GM12878 (cell line): ENCODE measurements at regions not wholly inside any gene's neighbourhood (a gene's known extent, or its start where the extent isn't known, plus 50 kb on each side); places are given as distances from the start of the nearest gene placed in this dataset.

ENCODE experiments used
- ATAC-seq: fragments of 200-7000 bp; cut with Tn5 transposase; 3 replicates; pipeline ENCODE4 v1.9.1; 2020; ENCODE audit warnings: mild to moderate bottlenecking, moderate library complexity
- BruUV-seq: library from RNA; stranded (reverse); fragments of 400-500 nt; replicated peaks from 2 replicates; lab custom pipeline; 2021; lab: Mats Ljungman, UMichigan
- CTCF ChIA-PET: fragments of 300-600 bp; sonication (Branson Sonifier 250); formaldehyde crosslinking; extraction: SDS; loops from one replicate; lab custom pipeline; 2021; ENCODE audit warnings: inconsistent platforms; lab: Yijun Ruan, JAX
- POLR2A ChIA-PET: fragments of 350-600 bp; formaldehyde crosslinking; extraction: SDS; loops from one replicate; lab custom pipeline; 2021; ENCODE audit warnings: inconsistent platforms; lab: Charles Lee
- RAD21 ChIA-PET: fragments of 300-600 bp; sonication (Branson Sonifier 250); formaldehyde crosslinking; loops from one replicate; lab custom pipeline; 2023; ENCODE audit warnings: antibody characterized with exemption; ENCODE audit not compliant: unreplicated experiment; lab: Charles Lee
- SMC1A ChIA-PET: fragments of 300-600 bp; sonication (Branson Sonifier 250); formaldehyde crosslinking; loops from one replicate; lab custom pipeline; 2023; ENCODE audit not compliant: unreplicated experiment, uncharacterized antibody; lab: Charles Lee
- DNase-seq: peaks from one replicate; pipeline ENCODE4 v3.0.0-alpha.2; 2011; ENCODE audit warnings: low read depth, low spot score
- FAIRE-seq: peaks from 3 replicates; lab custom pipeline; 2011; peaks lifted over from hg19 to GRCh38; lab: Jason Lieb, UNC
- H2AFZ ChIP-seq: 2 replicates; pipeline ENCODE4 v1.6.0; 2011; ENCODE audit warnings: low read depth, low read length, control low read depth; ENCODE audit not compliant: control insufficient read depth
- H3K27ac ChIP-seq: 2 replicates; pipeline ENCODE4 v1.5.1; 2011; ENCODE audit warnings: control low read depth; ENCODE audit not compliant: control insufficient read depth, insufficient read depth
- H3K27me3 ChIP-seq, 2 experiments: replicated peaks in 1 of 2; 2 replicates each; pipeline versions ENCODE4 v1.6.0 to v1.6.1; 2011; ENCODE audit warnings: low read length in 1 of 2; ENCODE audit not compliant: control insufficient read depth in 2 of 2, insufficient read depth in 2 of 2
- H3K36me3 ChIP-seq, 2 experiments: 2 replicates each; pipeline ENCODE4 v1.5.1; 2011; ENCODE audit warnings: low read length in 1 of 2; ENCODE audit not compliant: control insufficient read depth in 2 of 2, insufficient read depth in 2 of 2
- H3K4me1 ChIP-seq: 2 replicates; pipeline ENCODE4 v1.6.1; 2011; ENCODE audit warnings: mild to moderate bottlenecking, low read length, moderate library complexity, mixed read lengths; ENCODE audit not compliant: control insufficient read depth, insufficient read depth
- H3K4me2 ChIP-seq: 2 replicates; pipeline ENCODE4 v1.6.0; 2011; ENCODE audit warnings: control low read depth; ENCODE audit not compliant: control insufficient read depth, insufficient read depth
- H3K4me3 ChIP-seq: fragments of 200-600 bp; sonication (generic); 2 replicates; pipeline ENCODE4 v1.5.1; 2016
- H3K79me2 ChIP-seq: 2 replicates; pipeline ENCODE4 v1.6.0; 2011; ENCODE audit warnings: low read length; ENCODE audit not compliant: control insufficient read depth, insufficient read depth
- H3K9ac ChIP-seq: 2 replicates; pipeline ENCODE4 v1.8.0; 2011; ENCODE audit warnings: low read length, control low read depth, mixed read lengths; ENCODE audit not compliant: control insufficient read depth, insufficient read depth
- H3K9me3 ChIP-seq: replicated peaks from 3 replicates; pipeline ENCODE4 v1.5.1; 2011; ENCODE audit warnings: mild to moderate bottlenecking, low read length; ENCODE audit not compliant: control insufficient read depth, insufficient read depth
- H4K20me1 ChIP-seq: 2 replicates; pipeline ENCODE4 v1.6.0; 2011; ENCODE audit not compliant: control insufficient read depth, insufficient read depth
- CHD1 ChIP-seq: IDR thresholded peaks from 2 replicates; pipeline ENCODE4 v1.6.1; 2012; ENCODE audit warnings: low read depth, low read length, improper control_type of control experiment
- FOS ChIP-seq: IDR thresholded peaks from 3 replicates; pipeline ENCODE4 v1.6.1; 2011; ENCODE audit warnings: borderline replicate concordance; ENCODE audit not compliant: insufficient read length; ENCODE audit errors: extremely low read depth
- LARP7 ChIP-seq: fragments of 450-650 bp; IDR thresholded peaks from 2 replicates; pipeline ENCODE4 v1.6.1; 2017; ENCODE audit warnings: mild to moderate bottlenecking
- MEF2A ChIP-seq: IDR thresholded peaks from 2 replicates; pipeline ENCODE4 v1.6.1; 2011; ENCODE audit warnings: low read depth, mild to moderate bottlenecking, low read length, moderate library complexity; ENCODE audit not compliant: insufficient read depth
- NFXL1 ChIP-seq: fragments of 450-650 bp; IDR thresholded peaks from 2 replicates; pipeline ENCODE4 v1.6.1; 2017; ENCODE audit warnings: antibody characterized with exemption, mild to moderate bottlenecking, borderline replicate concordance
- POLR2AphosphoS5 ChIP-seq: IDR thresholded peaks from 2 replicates; pipeline ENCODE4 v1.6.1; 2011; ENCODE audit warnings: mild to moderate bottlenecking, low read length, inconsistent platforms
- RAD21 ChIP-seq: IDR thresholded peaks from 2 replicates; pipeline ENCODE4 v1.6.1; 2011; ENCODE audit warnings: mild to moderate bottlenecking, low read depth, low read length, moderate library complexity; ENCODE audit not compliant: insufficient read depth
- RB1 ChIP-seq: fragments of 450-650 bp; formaldehyde crosslinking; IDR thresholded peaks from 2 replicates; pipeline ENCODE4 v1.6.1; 2017; ENCODE audit warnings: mild to moderate bottlenecking, borderline replicate concordance
- SP1 ChIP-seq: IDR thresholded peaks from one replicate; pipeline ENCODE4 v1.6.1; 2011; ENCODE audit warnings: low read depth, low read length
- STAT1 ChIP-seq: fragments of 450-650 bp; conservative IDR thresholded peaks from 2 replicates; pipeline ENCODE4 v1.6.1; 2014; ENCODE audit warnings: antibody characterized with exemption, mild to moderate bottlenecking
- WGBS: methylation state at CpG from one replicate; pipeline ENCODE4 v1.1.6; 2016; ENCODE audit warnings: low lambda C conversion rate; ENCODE audit not compliant: insufficient replicate concordance, insufficient coverage; ENCODE audit errors: missing lambda C conversion rate; 5-methylcytosine and 5-hydroxymethylcytosine counted together
- in situ Hi-C: fragments of 300-500 bp; cut with MboI; formaldehyde crosslinking; loops from 9 replicates; pipeline ENCODE4 v1.14.3; 2018; ENCODE audit warnings: mixed read lengths
- intact Hi-C: fragments of 100-400 bp; cut with micrococcal nuclease; formaldehyde crosslinking; loops from one replicate; pipeline ENCODE4 v1.14.2; 2022; ENCODE audit not compliant: unreplicated experiment
- TF ChIP-seq, protein P1 (sequence below): IDR thresholded peaks from 2 replicates; pipeline ENCODE4 v1.6.1; 2011; ENCODE audit warnings: mild to moderate bottlenecking, low read depth, low read length, moderate library complexity; ENCODE audit not compliant: insufficient replicate concordance
- TF ChIP-seq, protein P2 (sequence below): fragments of 450-650 bp; IDR thresholded peaks from 2 replicates; pipeline ENCODE4 v1.6.1; 2017; ENCODE audit warnings: low read depth, mild to moderate bottlenecking, moderate library complexity

DNA sequence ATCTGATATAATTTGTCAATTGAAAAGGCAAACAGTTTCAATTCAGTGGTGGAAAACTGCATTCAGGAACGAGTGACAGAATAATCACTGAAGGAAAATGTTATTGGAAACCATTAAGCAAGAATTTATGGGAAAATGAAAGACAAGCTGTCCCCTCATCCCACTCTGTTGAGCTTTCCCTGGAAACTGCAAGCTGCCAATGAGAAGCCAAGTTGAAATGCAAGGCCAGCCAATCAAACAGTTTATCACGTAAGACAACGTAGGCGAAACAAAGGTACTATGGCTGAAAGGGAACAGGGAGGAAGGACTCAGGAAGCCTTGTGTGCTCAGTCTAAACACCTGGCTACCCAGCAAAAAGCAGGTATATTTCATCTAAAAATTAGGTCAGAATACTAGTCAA lies 187.9 kb upstream of the ATP10A start:
- FAIRE-seq = no peak

DNA sequence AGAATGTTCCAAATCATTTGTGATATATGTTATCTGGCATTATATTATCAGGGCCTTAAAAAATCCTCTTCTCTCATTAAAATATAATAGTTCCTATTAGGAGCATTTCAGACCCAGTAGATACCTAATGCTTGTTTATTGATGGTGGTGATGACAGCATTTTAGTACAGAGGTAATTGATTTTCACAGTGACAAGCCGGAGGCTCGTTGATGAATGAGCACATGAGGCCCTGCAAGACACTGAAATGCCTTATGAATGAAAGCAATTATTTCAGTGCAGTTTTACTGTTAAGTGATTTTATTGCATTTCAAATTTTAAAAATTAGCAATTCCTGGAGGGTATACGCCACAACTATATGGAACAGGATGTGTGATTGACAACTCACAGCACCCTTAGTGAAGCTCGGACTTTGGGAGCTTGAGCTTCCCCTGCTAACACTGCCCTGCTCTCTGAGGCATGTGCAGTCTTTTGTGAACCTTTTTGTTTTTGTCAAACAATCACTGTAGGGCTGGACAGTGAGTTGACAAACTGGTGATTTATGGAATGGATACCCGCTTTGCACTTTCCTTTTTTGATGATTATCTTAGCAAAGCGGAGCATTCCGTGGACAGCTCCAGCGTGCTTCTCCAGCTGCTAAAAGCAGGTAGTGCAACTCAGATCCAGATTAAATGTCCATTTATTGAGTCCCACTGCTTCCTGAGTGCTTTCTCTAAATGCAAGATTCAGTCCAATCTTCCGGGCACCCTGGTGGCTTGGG lies 187.0 kb upstream of the ATP10A start:
- no peaks in the 10 kb centered on the region for H4K20me1 ChIP-seq
- WGBS = 45% methylated on average over 9 of the region's 9 CpGs
- no peak overlapping the region for H3K4me2 ChIP-seq
- no peaks in the 10 kb centered on the region for H3K27me3 ChIP-seq
- FAIRE-seq = no peak
- RAD21 ChIA-PET = no interaction called here
- no peaks in the 10 kb centered on the region for H3K79me2 ChIP-seq
- DNase-seq = no peak
- in situ Hi-C loops (no loop called here), intact Hi-C loops (no loop called here)
- no peak overlapping the region for H3K9ac ChIP-seq
- SMC1A ChIA-PET = no interaction called here
- H2AFZ ChIP-seq = no peak overlapping the region
- no peaks in the 10 kb centered on the region; the same call in 2 of the 3 replicates for H3K9me3 ChIP-seq
- H3K4me1 ChIP-seq = no peaks in the 10 kb centered on the region
- no TSS peak for BruUV-seq
- H3K27ac ChIP-seq = no peak overlapping the region
- ATAC-seq = no peak
- no peaks in the 10 kb centered on the region for H3K36me3 ChIP-seq
- H3K4me3 ChIP-seq = no peak overlapping the region
- CTCF ChIA-PET = no interaction called here
- POLR2A ChIA-PET = no interaction called here
- no peak for TF ChIP-seq SP1
- no peak for TF ChIP-seq STAT1
- no peak for TF ChIP-seq NFXL1
- no peak for TF ChIP-seq LARP7
- no peak for TF ChIP-seq RB1
- TF ChIP-seq, protein P1, sequence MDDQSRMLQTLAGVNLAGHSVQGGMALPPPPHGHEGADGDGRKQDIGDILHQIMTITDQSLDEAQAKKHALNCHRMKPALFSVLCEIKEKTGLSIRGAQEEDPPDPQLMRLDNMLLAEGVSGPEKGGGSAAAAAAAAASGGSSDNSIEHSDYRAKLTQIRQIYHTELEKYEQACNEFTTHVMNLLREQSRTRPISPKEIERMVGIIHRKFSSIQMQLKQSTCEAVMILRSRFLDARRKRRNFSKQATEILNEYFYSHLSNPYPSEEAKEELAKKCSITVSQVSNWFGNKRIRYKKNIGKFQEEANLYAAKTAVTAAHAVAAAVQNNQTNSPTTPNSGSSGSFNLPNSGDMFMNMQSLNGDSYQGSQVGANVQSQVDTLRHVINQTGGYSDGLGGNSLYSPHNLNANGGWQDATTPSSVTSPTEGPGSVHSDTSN = no peak
- no peak for TF ChIP-seq FOS
- no peak for TF ChIP-seq CHD1
- TF ChIP-seq, protein P2, sequence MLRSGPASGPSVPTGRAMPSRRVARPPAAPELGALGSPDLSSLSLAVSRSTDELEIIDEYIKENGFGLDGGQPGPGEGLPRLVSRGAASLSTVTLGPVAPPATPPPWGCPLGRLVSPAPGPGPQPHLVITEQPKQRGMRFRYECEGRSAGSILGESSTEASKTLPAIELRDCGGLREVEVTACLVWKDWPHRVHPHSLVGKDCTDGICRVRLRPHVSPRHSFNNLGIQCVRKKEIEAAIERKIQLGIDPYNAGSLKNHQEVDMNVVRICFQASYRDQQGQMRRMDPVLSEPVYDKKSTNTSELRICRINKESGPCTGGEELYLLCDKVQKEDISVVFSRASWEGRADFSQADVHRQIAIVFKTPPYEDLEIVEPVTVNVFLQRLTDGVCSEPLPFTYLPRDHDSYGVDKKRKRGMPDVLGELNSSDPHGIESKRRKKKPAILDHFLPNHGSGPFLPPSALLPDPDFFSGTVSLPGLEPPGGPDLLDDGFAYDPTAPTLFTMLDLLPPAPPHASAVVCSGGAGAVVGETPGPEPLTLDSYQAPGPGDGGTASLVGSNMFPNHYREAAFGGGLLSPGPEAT = no peak
- no peak for TF ChIP-seq MEF2A
- no peak for TF ChIP-seq POLR2AphosphoS5

More for the DNA sequence above, 187.9 kb upstream of the ATP10A start:
- DNase-seq (no peak), ATAC-seq (no peak)
- POLR2A ChIA-PET = no interaction called here
- WGBS = 39% methylated on average over 4 of the region's 4 CpGs
- Histone ChIP-seq H3K4me3 (no peak overlapping the region), H3K9ac (no peak overlapping the region), H3K4me2 (no peak overlapping the region), H3K27me3 (no peaks in the 10 kb centered on the region), H3K36me3 (no peaks in the 10 kb centered on the region), H2AFZ (no peak overlapping the region), H3K9me3 (no peaks in the 10 kb centered on the region; the same call in 2 of the 3 replicates), H3K79me2 (no peaks in the 10 kb centered on the region), H4K20me1 (no peaks in the 10 kb centered on the region), H3K27ac (no peak overlapping the region), H3K4me1 (no peaks in the 10 kb centered on the region)
- RAD21 ChIA-PET = no interaction called here
- in situ Hi-C loops = no loop called here
- SMC1A ChIA-PET = no interaction called here
- no TSS peak for BruUV-seq
- CTCF ChIA-PET = no interaction called here
- intact Hi-C loops = no loop called here
- no peak for TF ChIP-seq RAD21
- TF ChIP-seq, protein P2 = no peak
